ENCODE measurements at regions not wholly inside any gene's neighbourhood (a gene's known extent, or its start where the extent isn't known, plus 50 kb on each side); places are given as distances from the start of the nearest gene placed in this dataset.

DNA sequence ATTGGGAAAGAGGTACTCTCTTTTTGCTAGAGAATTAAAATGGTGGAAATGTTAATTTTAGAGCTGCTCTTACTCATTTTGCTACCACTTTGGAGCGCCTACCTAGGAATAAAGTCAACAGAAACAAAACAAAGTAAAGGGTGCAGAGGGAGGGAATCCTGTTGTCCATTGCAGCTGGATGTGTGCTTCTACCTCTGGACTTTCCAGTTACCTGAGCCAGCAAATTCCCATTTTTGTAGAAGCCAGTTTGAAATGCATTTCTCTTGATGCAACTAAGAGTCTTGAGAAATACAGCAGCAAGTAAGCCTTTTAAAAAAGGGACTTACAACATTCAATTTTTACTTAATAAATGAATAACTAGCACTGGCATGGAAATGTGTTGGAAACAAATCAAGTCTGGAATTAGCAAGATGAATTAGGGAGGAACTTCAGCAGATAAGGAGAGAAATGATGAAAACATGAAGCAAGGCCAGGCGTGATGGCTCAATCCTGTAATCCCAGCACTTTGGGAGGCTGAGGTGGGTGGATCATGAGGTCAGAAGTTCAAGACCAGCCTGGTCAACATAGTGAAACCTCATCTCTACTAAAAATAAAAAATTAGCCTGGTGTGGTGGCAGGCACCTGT lies 113.5 kb upstream of the CTTNBP2 start:
- H3K27ac ChIP-seq, result no peak overlapping the region
- DNase-seq (ENCODE audit: low read depth in 1 of 2, low spot score in 2 of 2), result no peak
- no peaks in the 10 kb centered on the region for H3K4me1 ChIP-seq (replicated peaks)

DNA sequence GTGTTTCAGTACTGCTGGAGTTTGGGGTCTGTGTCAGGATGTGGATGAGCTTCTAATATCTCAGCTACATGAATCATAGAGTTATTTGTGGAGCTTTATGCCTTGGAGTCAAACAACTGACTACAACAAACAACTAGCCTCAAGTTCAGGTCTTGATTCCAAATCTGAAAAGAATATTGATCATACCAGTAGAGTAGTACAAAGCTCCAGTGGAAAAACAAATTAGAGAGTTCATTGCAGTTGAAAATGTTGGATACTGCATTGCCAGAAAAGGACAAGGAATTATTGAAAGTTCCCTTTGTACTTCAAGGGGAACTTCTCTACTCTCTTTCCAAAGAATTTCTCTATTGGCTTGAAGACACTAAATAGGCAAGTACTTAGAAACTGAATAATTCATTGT lies 117.6 kb upstream of the CTTNBP2 start:
- Histone ChIP-seq H3K4me1 (replicated peaks) (peaks cover 7% of the 10 kb centered on the region), H3K9me3 (replicated peaks) (no peaks in the 10 kb centered on the region), H3K36me3 (no peaks in the 10 kb centered on the region), H3K27me3 (replicated peaks) (no peaks in the 10 kb centered on the region), H3K4me3 (no peak overlapping the region), H3K27ac (no peak overlapping the region)
- DNase-seq (ENCODE audit: low read depth in 1 of 2, low spot score in 2 of 2), result no peak

More for the DNA sequence above, 113.5 kb upstream of the CTTNBP2 start:
- Histone ChIP-seq H3K27me3 (replicated peaks) (peaks cover 4% of the 10 kb centered on the region; the same call in 1 of the 2 replicates), H3K4me3 (no peak overlapping the region), H3K36me3 (no peaks in the 10 kb centered on the region), H3K9me3 (replicated peaks) (no peaks in the 10 kb centered on the region)

- no peaks in the 10 kb centered on the region for H3K9me3 ChIP-seq (replicated peaks)
- H3K27ac ChIP-seq, result no peak overlapping the region
- no peaks in the 10 kb centered on the region for H3K27me3 ChIP-seq (replicated peaks)
- DNase-seq (ENCODE audit: low read depth in 1 of 2, low spot score in 2 of 2), result no peak
- H3K4me3 ChIP-seq, result no peak overlapping the region
- no peaks in the 10 kb centered on the region for H3K36me3 ChIP-seq
- H3K4me1 ChIP-seq (replicated peaks), result peaks cover 27% of the 10 kb centered on the region
Measured at GRCh38 chr7:117992635-117993376, 119.6 kb upstream of the CTTNBP2 start.

GRCh38 chr7:117993377-117994003 lies 120.2 kb upstream of the CTTNBP2 start:
- Histone ChIP-seq H3K27me3 (replicated peaks) (no peaks in the 10 kb centered on the region), H3K9me3 (replicated peaks) (no peaks in the 10 kb centered on the region), H3K4me3 (no peak overlapping the region), H3K36me3 (no peaks in the 10 kb centered on the region), H3K4me1 (replicated peaks) (peaks cover 34% of the 10 kb centered on the region), H3K27ac (no peak overlapping the region)
- peak; percentile 59 to 62 for DNase-seq (ENCODE audit: low read depth in 1 of 2, low spot score in 2 of 2)

- no peak overlapping the region for H3K4me3 ChIP-seq
- H3K36me3 ChIP-seq, result no peaks in the 10 kb centered on the region
- H3K27me3 ChIP-seq (replicated peaks), result no peaks in the 10 kb centered on the region
- H3K9me3 ChIP-seq (replicated peaks), result no peaks in the 10 kb centered on the region
- H3K4me1 ChIP-seq (replicated peaks), result peaks cover 45% of the 10 kb centered on the region
- H3K27ac ChIP-seq, result peak overlapping the region; percentile 84
- DNase-seq (ENCODE audit: low read depth in 1 of 2, low spot score in 2 of 2), result peak; percentile 51 to 81
Measured at GRCh38 chr7:117995850-117996650, 122.8 kb upstream of the CTTNBP2 start.

DNA sequence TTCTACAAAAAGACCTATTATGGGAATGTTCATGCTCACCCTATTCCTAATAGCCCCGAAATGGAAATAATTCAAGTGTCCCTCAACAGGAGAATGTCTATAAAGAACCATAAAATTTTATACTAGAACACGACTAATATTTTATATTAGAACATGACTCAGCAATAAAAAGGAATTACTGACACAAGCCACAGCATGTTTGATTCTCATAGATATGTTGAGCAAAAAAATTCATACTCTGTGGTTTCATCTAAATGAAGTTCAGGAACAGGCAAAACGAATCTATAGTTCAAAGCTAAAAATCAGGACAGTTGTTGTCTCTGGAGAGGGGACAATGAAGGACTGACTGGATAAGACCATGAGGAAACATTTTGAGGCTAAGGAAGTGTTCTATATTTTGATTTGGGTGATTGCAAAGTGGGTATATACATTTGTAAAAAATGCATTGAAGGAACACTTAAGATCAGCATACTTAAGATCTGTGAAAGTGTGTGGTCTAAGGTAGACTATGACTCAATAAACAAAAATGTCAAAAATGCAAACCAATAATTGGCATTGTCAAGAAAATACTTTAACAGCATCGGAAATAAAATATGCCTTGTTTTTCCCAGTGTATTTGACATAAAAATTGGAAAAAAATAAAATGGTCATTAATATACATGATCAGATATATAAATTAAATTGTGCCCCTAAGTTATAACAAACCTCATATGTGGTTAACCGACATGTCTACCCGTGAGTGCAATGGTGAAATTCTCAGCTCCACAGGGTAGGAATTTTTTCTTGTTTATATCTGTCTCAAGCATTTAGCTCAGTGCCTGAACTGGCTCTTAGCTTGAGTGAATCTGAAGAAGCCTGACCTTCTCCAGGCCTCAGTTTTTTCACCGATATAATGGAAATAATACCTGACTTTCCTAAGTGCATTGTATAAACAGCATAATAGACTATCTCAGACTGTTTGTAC lies 124.9 kb upstream of the CTTNBP2 start:
- Histone ChIP-seq H3K4me1 (replicated peaks) (peaks cover 45% of the 10 kb centered on the region), H3K27me3 (replicated peaks) (no peaks in the 10 kb centered on the region), H3K36me3 (no peaks in the 10 kb centered on the region), H3K9me3 (replicated peaks) (no peaks in the 10 kb centered on the region), H3K4me3 (no peak overlapping the region), H3K27ac (peak overlapping the region; percentile 84)
- peak; percentile 45 to 87 for DNase-seq (ENCODE audit: low read depth in 1 of 2, low spot score in 2 of 2)

DNA sequence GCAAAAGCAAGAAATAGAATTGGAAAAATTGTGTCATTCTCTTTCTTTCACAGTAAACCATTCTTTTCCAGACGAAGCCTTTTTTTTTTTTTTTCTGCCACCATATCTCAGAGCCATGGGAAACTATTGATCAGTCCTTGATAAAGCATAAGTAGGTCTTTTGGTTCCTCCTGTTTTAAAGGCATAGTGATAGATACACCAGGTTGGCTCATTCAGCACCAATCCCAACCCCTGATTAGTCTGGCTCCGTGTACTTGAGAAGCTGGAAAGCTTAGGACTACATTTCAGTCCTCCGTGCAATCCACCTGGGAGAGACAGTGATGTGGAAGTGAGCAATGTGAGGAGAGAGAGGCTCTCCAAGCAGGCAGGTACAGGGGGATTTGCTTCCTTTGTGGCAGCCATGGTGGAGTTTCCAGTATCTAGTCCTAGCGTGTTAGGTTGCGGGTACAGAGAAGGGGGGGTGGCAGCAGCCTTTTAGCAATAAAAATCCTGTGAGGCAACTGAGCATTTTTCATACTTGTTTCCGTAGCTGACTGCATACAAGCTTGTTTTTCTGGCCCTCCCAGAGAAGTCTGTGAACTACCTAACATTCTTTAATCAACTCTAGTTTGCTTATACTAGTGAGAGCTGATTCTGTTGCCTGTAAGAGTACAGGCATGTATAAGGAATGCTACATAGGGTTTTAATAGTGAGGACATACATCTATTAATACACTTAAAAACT lies 127.4 kb upstream of the CTTNBP2 start:
- no peak overlapping the region for H3K27ac ChIP-seq
- H3K9me3 ChIP-seq (replicated peaks), result no peaks in the 10 kb centered on the region
- no peaks in the 10 kb centered on the region for H3K36me3 ChIP-seq
- no peaks in the 10 kb centered on the region for H3K27me3 ChIP-seq (replicated peaks)
- DNase-seq (ENCODE audit: low read depth in 1 of 2, low spot score in 2 of 2), result no peak
- no peak overlapping the region for H3K4me3 ChIP-seq
- peaks cover 40% of the 10 kb centered on the region for H3K4me1 ChIP-seq (replicated peaks)

DNA sequence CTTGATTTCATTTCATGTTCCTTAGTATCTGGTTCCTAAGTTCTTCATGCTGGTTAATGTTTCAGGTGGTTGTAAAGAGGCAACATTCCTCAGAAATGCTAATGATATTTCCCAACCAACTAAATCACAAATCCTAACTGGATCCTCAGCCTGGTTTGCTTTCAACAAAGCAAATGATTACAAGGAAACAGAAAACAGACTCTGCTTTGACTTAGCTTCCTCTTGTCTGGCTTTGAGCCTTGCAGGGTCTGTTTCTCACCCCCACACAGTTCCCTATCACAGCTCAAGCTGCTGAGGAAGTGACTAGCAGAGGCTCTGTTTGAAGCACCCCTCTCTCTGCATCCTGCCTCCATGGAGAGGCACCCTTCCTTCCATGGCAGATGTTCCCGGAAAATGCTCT lies 130.2 kb upstream of the CTTNBP2 start:
- Histone ChIP-seq H3K27ac (no peak overlapping the region), H3K36me3 (no peaks in the 10 kb centered on the region), H3K27me3 (replicated peaks) (no peaks in the 10 kb centered on the region), H3K4me3 (no peak overlapping the region), H3K4me1 (replicated peaks) (peaks cover 12% of the 10 kb centered on the region), H3K9me3 (replicated peaks) (no peaks in the 10 kb centered on the region)
- no peak for DNase-seq (ENCODE audit: low read depth in 1 of 2, low spot score in 2 of 2)

GRCh38 chr7:118005026-118005425 lies 131.8 kb upstream of the CTTNBP2 start:
- H3K9me3 ChIP-seq (replicated peaks), result no peaks in the 10 kb centered on the region
- no peak overlapping the region for H3K27ac ChIP-seq
- no peak overlapping the region for H3K4me3 ChIP-seq
- no peaks in the 10 kb centered on the region for H3K36me3 ChIP-seq
- no peaks in the 10 kb centered on the region for H3K27me3 ChIP-seq (replicated peaks)
- DNase-seq (ENCODE audit: low read depth in 1 of 2, low spot score in 2 of 2), result no peak
- H3K4me1 ChIP-seq (replicated peaks), result no peaks in the 10 kb centered on the region

DNA sequence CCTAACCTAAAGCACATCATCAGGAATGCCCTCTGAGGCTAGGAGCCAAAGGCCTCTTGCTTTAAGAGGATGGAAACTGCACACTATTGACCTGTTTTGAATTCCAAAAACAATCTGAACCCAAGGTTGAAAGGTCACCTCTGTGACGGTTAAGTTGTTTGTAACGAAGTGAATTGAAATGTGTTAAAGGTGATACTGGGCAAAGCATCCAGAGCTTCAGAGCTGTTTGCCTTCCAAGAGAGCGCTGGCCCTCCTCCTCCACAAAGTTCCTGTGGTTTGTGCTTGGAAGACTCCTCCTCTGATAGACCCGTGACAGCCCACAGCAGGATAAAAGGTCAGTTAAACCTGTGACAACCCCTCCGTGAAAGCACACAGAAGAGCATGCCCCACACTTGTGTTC lies 133.7 kb upstream of the CTTNBP2 start:
- H3K9me3 ChIP-seq (replicated peaks), result no peaks in the 10 kb centered on the region
- no peak overlapping the region for H3K27ac ChIP-seq
- DNase-seq (ENCODE audit: low read depth in 1 of 2, low spot score in 2 of 2), result no peak
- no peaks in the 10 kb centered on the region for H3K27me3 ChIP-seq (replicated peaks)
- no peaks in the 10 kb centered on the region for H3K4me1 ChIP-seq (replicated peaks)
- H3K36me3 ChIP-seq, result no peaks in the 10 kb centered on the region
- H3K4me3 ChIP-seq, result no peak overlapping the region

DNA sequence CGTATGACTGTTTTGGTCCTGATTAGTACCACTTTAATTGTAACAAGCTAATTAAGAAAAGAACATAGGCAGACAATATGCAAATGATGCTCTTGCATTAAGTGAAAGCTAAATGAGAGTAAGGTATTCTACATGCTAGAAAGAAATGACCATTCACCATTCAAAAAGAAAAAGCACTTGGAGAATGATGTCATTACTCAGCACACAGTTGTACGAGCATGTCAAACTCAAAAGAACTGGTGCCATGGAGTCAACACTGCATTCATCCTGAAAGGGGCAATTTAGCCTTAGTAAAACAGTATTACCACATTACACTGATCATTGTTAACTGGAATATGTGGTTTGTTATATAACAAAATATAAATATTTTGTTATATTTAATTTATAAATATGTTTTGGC lies 136.2 kb upstream of the CTTNBP2 start:
- no peaks in the 10 kb centered on the region for H3K9me3 ChIP-seq (replicated peaks)
- no peaks in the 10 kb centered on the region for H3K4me1 ChIP-seq (replicated peaks)
- H3K4me3 ChIP-seq, result no peak overlapping the region
- no peaks in the 10 kb centered on the region for H3K36me3 ChIP-seq
- no peak for DNase-seq (ENCODE audit: low read depth in 1 of 2, low spot score in 2 of 2)
- no peaks in the 10 kb centered on the region for H3K27me3 ChIP-seq (replicated peaks)
- H3K27ac ChIP-seq, result no peak overlapping the region

GRCh38 chr7:118011652-118012051 lies 138.4 kb upstream of the CTTNBP2 start:
- DNase-seq (ENCODE audit: low read depth in 1 of 2, low spot score in 2 of 2), result no peak
- no peaks in the 10 kb centered on the region for H3K4me1 ChIP-seq (replicated peaks)
- H3K36me3 ChIP-seq, result no peaks in the 10 kb centered on the region
- no peaks in the 10 kb centered on the region for H3K27me3 ChIP-seq (replicated peaks)
- no peak overlapping the region for H3K27ac ChIP-seq
- H3K4me3 ChIP-seq, result no peak overlapping the region
- H3K9me3 ChIP-seq (replicated peaks), result no peaks in the 10 kb centered on the region
